ENCODE measurements at regions not wholly inside any gene's neighbourhood (a gene's known extent, or its start where the extent isn't known, plus 50 kb on each side); places are given as distances from the start of the nearest gene placed in this dataset.

DNA sequence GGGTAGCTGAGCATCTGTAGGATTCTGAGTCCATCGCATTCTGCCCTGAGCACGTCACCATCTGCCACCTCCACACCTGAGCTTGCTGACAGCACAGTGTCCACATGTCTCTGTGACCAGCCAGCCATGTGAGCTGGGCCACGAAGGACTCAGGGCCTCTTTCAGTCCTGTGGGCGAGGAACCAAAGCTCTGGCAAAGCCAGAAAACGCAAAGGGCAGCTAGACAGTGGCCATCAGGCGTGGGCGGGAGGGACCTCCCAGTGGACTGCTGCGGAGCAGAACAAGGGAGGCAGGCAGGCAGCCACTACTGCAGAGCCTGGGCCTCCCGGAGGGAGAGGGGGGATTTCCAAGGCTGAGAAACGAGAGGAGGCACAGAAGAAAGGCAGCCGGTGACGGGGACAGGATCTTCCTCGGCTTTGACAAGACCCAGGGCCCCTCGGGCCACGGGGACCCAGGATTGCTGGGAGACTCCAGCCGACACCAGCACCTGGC, 274.6 kb upstream of the SALL3 start:
- TF ChIP-seq, protein P1, sequence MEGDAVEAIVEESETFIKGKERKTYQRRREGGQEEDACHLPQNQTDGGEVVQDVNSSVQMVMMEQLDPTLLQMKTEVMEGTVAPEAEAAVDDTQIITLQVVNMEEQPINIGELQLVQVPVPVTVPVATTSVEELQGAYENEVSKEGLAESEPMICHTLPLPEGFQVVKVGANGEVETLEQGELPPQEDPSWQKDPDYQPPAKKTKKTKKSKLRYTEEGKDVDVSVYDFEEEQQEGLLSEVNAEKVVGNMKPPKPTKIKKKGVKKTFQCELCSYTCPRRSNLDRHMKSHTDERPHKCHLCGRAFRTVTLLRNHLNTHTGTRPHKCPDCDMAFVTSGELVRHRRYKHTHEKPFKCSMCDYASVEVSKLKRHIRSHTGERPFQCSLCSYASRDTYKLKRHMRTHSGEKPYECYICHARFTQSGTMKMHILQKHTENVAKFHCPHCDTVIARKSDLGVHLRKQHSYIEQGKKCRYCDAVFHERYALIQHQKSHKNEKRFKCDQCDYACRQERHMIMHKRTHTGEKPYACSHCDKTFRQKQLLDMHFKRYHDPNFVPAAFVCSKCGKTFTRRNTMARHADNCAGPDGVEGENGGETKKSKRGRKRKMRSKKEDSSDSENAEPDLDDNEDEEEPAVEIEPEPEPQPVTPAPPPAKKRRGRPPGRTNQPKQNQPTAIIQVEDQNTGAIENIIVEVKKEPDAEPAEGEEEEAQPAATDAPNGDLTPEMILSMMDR (conservative IDR thresholded peaks at IDR 0.05; ENCODE audit: low read depth, low read length), result no peak
- H3K4me3 ChIP-seq (ENCODE audit: low read depth, low read length), result no peak overlapping the region

GRCh38 chr18:78709261-78709809, 270.3 kb upstream of the SALL3 start:
- H3K4me3 ChIP-seq (ENCODE audit: low read depth, low read length), result no peak overlapping the region
- no peak for DNase-seq (ENCODE audit: low read depth)
- TF ChIP-seq, protein P1 (conservative IDR thresholded peaks at IDR 0.05; ENCODE audit: low read depth, low read length), result no peak

More for the DNA sequence above, 274.6 kb upstream of the SALL3 start:
- no peak for DNase-seq (ENCODE audit: low read depth)

DNA sequence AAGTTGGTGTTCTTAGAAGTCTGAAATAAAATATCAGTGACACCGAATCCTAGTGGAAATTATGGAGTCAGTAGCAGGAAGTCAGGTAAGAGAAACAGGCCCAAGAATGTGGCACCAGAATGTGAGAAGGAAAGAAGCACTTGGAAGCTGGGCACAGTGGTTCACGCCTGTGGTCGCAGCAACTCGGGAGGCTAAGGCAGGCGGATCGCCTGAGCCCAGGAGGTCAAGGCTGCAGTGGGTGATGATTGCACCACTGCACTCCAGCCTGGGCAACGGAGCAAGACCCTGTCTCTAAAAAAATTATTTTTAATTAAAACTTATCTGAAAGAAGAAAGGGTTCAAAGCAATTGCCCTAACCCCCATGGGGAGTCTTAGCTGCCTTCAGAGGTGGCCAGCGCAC, 268.3 kb upstream of the SALL3 start:
- no peak for DNase-seq (ENCODE audit: low read depth)
- H3K4me3 ChIP-seq (ENCODE audit: low read depth, low read length), result no peak overlapping the region
- TF ChIP-seq, protein P1 (conservative IDR thresholded peaks at IDR 0.05; ENCODE audit: low read depth, low read length), result no peak

GRCh38 chr18:78711971-78712370, 267.6 kb upstream of the SALL3 start:
- TF ChIP-seq, protein P1 (conservative IDR thresholded peaks at IDR 0.05; ENCODE audit: low read depth, low read length), result no peak
- DNase-seq (ENCODE audit: low read depth), result no peak
- H3K4me3 ChIP-seq (ENCODE audit: low read depth, low read length), result no peak overlapping the region

GRCh38 chr18:78713069-78713468, 266.5 kb upstream of the SALL3 start:
- TF ChIP-seq, protein P1 (conservative IDR thresholded peaks at IDR 0.05; ENCODE audit: low read depth, low read length), result no peak
- H3K4me3 ChIP-seq (ENCODE audit: low read depth, low read length), result no peak overlapping the region
- no peak for DNase-seq (ENCODE audit: low read depth)

DNA sequence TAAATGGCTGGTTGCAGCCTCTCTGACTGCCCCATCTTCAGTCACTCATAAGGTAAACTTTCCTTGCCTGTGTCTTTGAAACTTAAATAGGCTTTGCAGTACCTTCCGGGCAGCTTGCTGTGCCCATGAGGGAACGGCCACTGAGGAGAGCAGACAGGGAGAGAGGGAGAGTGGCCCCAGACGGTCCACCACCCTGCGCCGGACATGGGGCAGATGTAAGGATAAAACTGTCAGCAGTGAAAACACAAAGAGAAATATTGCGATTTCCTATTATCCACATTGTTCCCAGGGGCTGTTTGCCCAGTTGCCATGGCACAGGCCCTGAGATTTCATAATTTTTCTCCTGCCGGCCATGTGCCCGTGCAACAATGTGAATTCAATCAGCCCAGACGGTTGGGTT, 265.9 kb upstream of the SALL3 start:
- DNase-seq (ENCODE audit: low read depth), result no peak
- H3K4me3 ChIP-seq (ENCODE audit: low read depth, low read length), result no peak overlapping the region
- TF ChIP-seq, protein P1 (conservative IDR thresholded peaks at IDR 0.05; ENCODE audit: low read depth, low read length), result no peak

GRCh38 chr18:78716022-78716421, 263.6 kb upstream of the SALL3 start:
- TF ChIP-seq, protein P1 (conservative IDR thresholded peaks at IDR 0.05; ENCODE audit: low read depth, low read length), result no peak
- DNase-seq (ENCODE audit: low read depth), result no peak
- H3K4me3 ChIP-seq (ENCODE audit: low read depth, low read length), result no peak overlapping the region
